H9 (cell line): ENCODE measurements at regions not wholly inside any gene's neighbourhood (a gene's known extent, or its start where the extent isn't known, plus 50 kb on each side); places are given as distances from the start of the nearest gene placed in this dataset.

Experiments
- DNase-seq: peaks from one replicate; pipeline ENCODE4 v3.0.0-alpha.2; 2017
- H2AFZ ChIP-seq: one replicate; pipeline ENCODE4 v1.6.1; 2013; ENCODE audit warnings: mild to moderate bottlenecking, low read length, control low read depth, moderate library complexity
- H2AK5ac ChIP-seq: 2 replicates; pipeline ENCODE4 v1.6.1; 2013; ENCODE audit warnings: low read length, control low read depth, mixed read lengths; ENCODE audit not compliant: insufficient read length
- H2BK120ac ChIP-seq: one replicate; pipeline ENCODE4 v1.6.1; 2013; ENCODE audit warnings: low read depth, mild to moderate bottlenecking, low read length, control low read depth, inconsistent platforms; ENCODE audit not compliant: poor library complexity, severe bottlenecking
- H2BK12ac ChIP-seq: 2 replicates; pipeline ENCODE4 v1.6.1; 2013; ENCODE audit warnings: low read length, control low read depth, mixed read lengths, low read depth; ENCODE audit not compliant: insufficient read length
- H2BK15ac ChIP-seq: 2 replicates; pipeline ENCODE4 v1.6.1; 2013; ENCODE audit warnings: low read depth, low read length, control low read depth
- H2BK20ac ChIP-seq: one replicate; pipeline ENCODE4 v1.6.1; 2013; ENCODE audit warnings: low read depth, mild to moderate bottlenecking, low read length, control low read depth, inconsistent platforms; ENCODE audit not compliant: poor library complexity, severe bottlenecking
- H2BK5ac ChIP-seq: 2 replicates; pipeline ENCODE4 v1.6.1; 2013; ENCODE audit warnings: low read length, control low read depth, mixed read lengths; ENCODE audit not compliant: insufficient read length
- H3K14ac ChIP-seq: 2 replicates; pipeline ENCODE4 v1.6.1; 2013; ENCODE audit warnings: low read length, control low read depth; ENCODE audit not compliant: insufficient read depth
- H3K18ac ChIP-seq: 2 replicates; pipeline ENCODE4 v1.6.1; 2013; ENCODE audit warnings: low read depth, mild to moderate bottlenecking, mixed read lengths, low read length, control low read depth; ENCODE audit not compliant: insufficient read length
- H3K23ac ChIP-seq: 2 replicates; pipeline ENCODE4 v1.6.1; 2013; ENCODE audit warnings: low read length, control low read depth, mixed read lengths, low read depth; ENCODE audit not compliant: insufficient read length
- H3K23me2 ChIP-seq: 2 replicates; pipeline ENCODE4 v1.6.1; 2013; ENCODE audit warnings: low read depth, mild to moderate bottlenecking, mixed read lengths, low read length, control low read depth; ENCODE audit not compliant: insufficient read length, poor library complexity, severe bottlenecking
- H3K27ac ChIP-seq: 2 replicates; pipeline ENCODE4 v1.5.1; 2013; ENCODE audit warnings: low read length, control low read depth, mixed read lengths, low read depth; ENCODE audit not compliant: insufficient read length
- H3K27me3 ChIP-seq: 2 replicates; pipeline ENCODE4 v1.6.1; 2013; ENCODE audit warnings: low read length, control low read depth, inconsistent platforms; ENCODE audit not compliant: insufficient read depth
- H3K4ac ChIP-seq: 2 replicates; pipeline ENCODE4 v1.6.1; 2013; ENCODE audit warnings: low read depth, mild to moderate bottlenecking, control low read depth, inconsistent platforms, low read length, moderate library complexity
- H3K4me1 ChIP-seq: 2 replicates; pipeline ENCODE4 v1.6.1; 2013; ENCODE audit warnings: low read length, control low read depth, inconsistent platforms; ENCODE audit not compliant: insufficient read depth
- H3K4me2 ChIP-seq: 2 replicates; pipeline ENCODE4 v1.6.1; 2013; ENCODE audit warnings: low read length, control low read depth, mixed read lengths; ENCODE audit not compliant: insufficient read length, insufficient read depth
- H3K56ac ChIP-seq: 2 replicates; pipeline ENCODE4 v1.6.1; 2013; ENCODE audit warnings: low read depth, mild to moderate bottlenecking, mixed read lengths, low read length, control low read depth; ENCODE audit not compliant: insufficient read length
- H3K79me1 ChIP-seq: 2 replicates; pipeline ENCODE4 v1.6.1; 2013; ENCODE audit warnings: low read depth, mild to moderate bottlenecking, moderate library complexity, low read length, control low read depth, inconsistent platforms; ENCODE audit not compliant: insufficient read depth, poor library complexity, severe bottlenecking
- H3K79me2 ChIP-seq: 2 replicates; pipeline ENCODE4 v1.6.1; 2013; ENCODE audit warnings: low read length, control low read depth, inconsistent platforms; ENCODE audit not compliant: insufficient read depth
- H3K9ac ChIP-seq: 2 replicates; pipeline ENCODE4 v1.6.1; 2013; ENCODE audit warnings: low read length, control low read depth, mixed read lengths; ENCODE audit not compliant: insufficient read length; ENCODE audit errors: extremely low read depth
- H3K9me3 ChIP-seq: one replicate; pipeline ENCODE4 v1.6.1; 2013; ENCODE audit warnings: low read depth, low read length, inconsistent platforms; ENCODE audit not compliant: control insufficient read depth
- H3T11ph ChIP-seq: one replicate; pipeline ENCODE4 v1.6.1; 2013; ENCODE audit warnings: mild to moderate bottlenecking, low read length, control low read depth, inconsistent platforms
- H4K20me1 ChIP-seq: one replicate; pipeline ENCODE4 v1.6.1; 2013; ENCODE audit not compliant: control insufficient read depth, insufficient read length, insufficient read depth
- H4K5ac ChIP-seq: 2 replicates; pipeline ENCODE4 v1.6.1; 2013; ENCODE audit warnings: low read depth, mild to moderate bottlenecking, mixed read lengths, low read length, control low read depth; ENCODE audit not compliant: insufficient read length
- H4K8ac ChIP-seq: replicated peaks from 2 replicates; pipeline ENCODE4 v1.6.1; 2013; ENCODE audit warnings: low read length, control low read depth, mixed read lengths, low read depth; ENCODE audit not compliant: insufficient read length
- H4K91ac ChIP-seq: 2 replicates; pipeline ENCODE4 v1.6.1; 2013; ENCODE audit warnings: low read depth, mild to moderate bottlenecking, moderate library complexity, mixed read lengths, low read length, control low read depth; ENCODE audit not compliant: insufficient read length
- H3K27ac Mint-ChIP-seq, 3 experiments: 2 replicates in 2 of 3; 3 replicates in 1 of 3; pipeline ENCODE4 v1.8.0; 2020 to 2021; ENCODE audit warnings: mixed read lengths in 3 of 3, mild to moderate bottlenecking in 1 of 3, moderate library complexity in 1 of 3
- H3K27me3 Mint-ChIP-seq: 2 replicates; pipeline ENCODE4 v1.8.0; 2021; ENCODE audit warnings: low read depth, mild to moderate bottlenecking, moderate library complexity, mixed read lengths
- H3K36me3 Mint-ChIP-seq, 3 experiments: 2 replicates in 2 of 3; 3 replicates in 1 of 3; pipeline ENCODE4 v1.8.0; 2020 to 2021; ENCODE audit warnings: low read depth in 3 of 3, mixed read lengths in 3 of 3; ENCODE audit not compliant: insufficient read depth in 1 of 3
- H3K4me1 Mint-ChIP-seq, 2 experiments: 2 replicates each; pipeline ENCODE4 v1.8.0; 2020; ENCODE audit warnings: mixed read lengths in 2 of 2
- H3K4me3 Mint-ChIP-seq, 2 experiments: 2 replicates in 1 of 2; 3 replicates in 1 of 2; pipeline ENCODE4 v1.8.0; 2020 to 2021; ENCODE audit warnings: mild to moderate bottlenecking in 2 of 2, mixed read lengths in 2 of 2, moderate library complexity in 1 of 2
- H3K9me3 Mint-ChIP-seq, 2 experiments: 2 replicates in 1 of 2; 3 replicates in 1 of 2; pipeline ENCODE4 v1.8.0; 2020; ENCODE audit warnings: mild to moderate bottlenecking in 2 of 2, mixed read lengths in 2 of 2, moderate library complexity in 1 of 2
- CTCF ChIP-seq: fragments of 200-600 bp; sonication (generic); conservative IDR thresholded peaks from 3 replicates; pipeline ENCODE4 v1.8.0; 2021; ENCODE audit warnings: antibody characterized with exemption, mild to moderate bottlenecking
- WGBS: extraction: QIAGEN DNeasy Blood & Tissue Kit; methylation state at CpG from one replicate; pipeline ENCODE4 v1.1.7; 2013; ENCODE audit warnings: missing lambda C conversion rate, low lambda C conversion rate, mixed read lengths; ENCODE audit not compliant: insufficient read length; ENCODE audit errors: extremely low coverage; 5-methylcytosine and 5-hydroxymethylcytosine counted together

GRCh38 chr17:74130841-74131240 is 72.6 kb upstream of the RPL38 start:
- H2BK5ac ChIP-seq, result no peak overlapping the region
- H3K27ac Mint-ChIP-seq, result no peak overlapping the region
- DNase-seq, result peak; percentile 23

More at GRCh38 chr17:74130841-74131240, 72.6 kb upstream of the RPL38 start:
- no peak overlapping the region for H3K18ac ChIP-seq
- Mint-ChIP-seq H3K4me1 (peaks cover 21 to 46% of the 10 kb centered on the region in 2 experiments), H3K36me3 (no peaks in the 10 kb centered on the region; a peak in 1 of 7 replicates), H3K27me3 (peaks cover 19% of the 10 kb centered on the region), H3K4me3 (no peak overlapping the region), H3K9me3 (no peaks in the 10 kb centered on the region; a peak in 3 of 5 replicates)
- no peak overlapping the region for H2BK20ac ChIP-seq
- no peak overlapping the region for H3K4me2 ChIP-seq
- no peak overlapping the region for H4K5ac ChIP-seq
- H3K79me1 ChIP-seq, result no peaks in the 10 kb centered on the region
- WGBS, result no CpG with 5 or more reads among the region's 8 CpGs
- no peak overlapping the region for H3T11ph ChIP-seq
- H3K56ac ChIP-seq, result no peak overlapping the region
- H2AK5ac ChIP-seq, result no peak overlapping the region
- H4K8ac ChIP-seq, result no peak overlapping the region
- H3K4ac ChIP-seq, result no peak overlapping the region
- no peaks in the 10 kb centered on the region for H4K20me1 ChIP-seq
- H3K14ac ChIP-seq, result no peak overlapping the region; the same call in 1 of the 2 replicates
- no peak overlapping the region for H2AFZ ChIP-seq
- H3K4me1 ChIP-seq, result no peaks in the 10 kb centered on the region; the same call in 1 of the 2 replicates
- no peaks in the 10 kb centered on the region for H3K27me3 ChIP-seq
- no peak overlapping the region for H3K23ac ChIP-seq
- no peak overlapping the region for H2BK12ac ChIP-seq
- no peak overlapping the region for H3K27ac ChIP-seq
- TF ChIP-seq CTCF, result no peak
- no peaks in the 10 kb centered on the region for H3K23me2 ChIP-seq
- H4K91ac ChIP-seq, result no peak overlapping the region
- H3K79me2 ChIP-seq, result no peaks in the 10 kb centered on the region
- no peak overlapping the region for H2BK120ac ChIP-seq
- H3K9ac ChIP-seq, result no peak overlapping the region
- no peak overlapping the region for H2BK15ac ChIP-seq
- H3K9me3 ChIP-seq, result no peaks in the 10 kb centered on the region
